GM19043 (cell line): ENCODE measurements at regions not wholly inside any gene's neighbourhood (a gene's known extent, or its start where the extent isn't known, plus 50 kb on each side); places are given as distances from the start of the nearest gene placed in this dataset.
"Not testable (repeated sequence)": the region's sequence is repeated elsewhere in the genome, so short reads cannot be mapped to it uniquely, and the experiment has no call there.

Experiments used
- ATAC-seq: cut with Tn5 transposase; IDR thresholded peaks from one replicate; pipeline ENCODE4 v1.9.1; 2021; ENCODE audit warnings: low read depth; ENCODE audit not compliant: unreplicated experiment

GRCh38 chr1:189185097-189185496 is 1292.6 kb downstream of the BRINP3 start:
- no peak for ATAC-seq

DNA sequence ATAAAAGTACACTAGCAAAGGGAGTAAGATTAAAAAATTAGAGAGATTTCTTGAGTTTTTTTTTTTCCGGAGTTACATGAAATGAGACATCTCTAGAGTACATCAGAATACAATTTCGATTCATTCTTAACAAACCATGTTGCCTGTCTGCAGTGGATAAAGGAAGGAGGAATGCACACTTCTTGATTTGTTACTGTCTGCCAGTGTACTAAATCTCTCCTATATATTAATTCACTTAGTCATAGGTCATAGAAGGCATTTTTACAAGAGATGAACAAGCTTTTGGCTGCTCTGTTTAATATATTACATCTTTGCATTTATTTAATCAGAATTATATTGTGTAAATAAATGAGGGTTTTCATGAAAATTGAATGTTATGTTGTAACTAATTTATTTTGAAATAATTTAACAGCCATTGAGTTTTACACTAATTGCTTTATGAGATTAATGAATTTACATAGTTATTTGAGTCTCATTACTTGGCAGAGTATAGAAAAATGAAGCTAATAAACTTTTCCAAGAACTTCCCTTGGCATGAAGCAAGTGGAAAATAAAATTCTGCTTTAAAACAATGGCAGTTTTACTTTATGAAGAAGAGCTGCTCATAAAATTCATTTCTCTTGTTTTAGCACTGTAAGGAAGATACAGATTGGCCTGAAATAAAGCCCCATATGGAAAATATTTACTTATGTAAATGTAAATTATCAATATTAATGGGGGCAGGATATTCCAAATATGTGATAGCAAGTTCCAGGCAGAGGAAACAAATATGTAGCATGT is 1284.7 kb downstream of the BRINP3 start:
- ATAC-seq, result no peak

- no peak for ATAC-seq
Observed at GRCh38 chr1:189205863-189206262, 1271.8 kb downstream of the BRINP3 start.

DNA sequence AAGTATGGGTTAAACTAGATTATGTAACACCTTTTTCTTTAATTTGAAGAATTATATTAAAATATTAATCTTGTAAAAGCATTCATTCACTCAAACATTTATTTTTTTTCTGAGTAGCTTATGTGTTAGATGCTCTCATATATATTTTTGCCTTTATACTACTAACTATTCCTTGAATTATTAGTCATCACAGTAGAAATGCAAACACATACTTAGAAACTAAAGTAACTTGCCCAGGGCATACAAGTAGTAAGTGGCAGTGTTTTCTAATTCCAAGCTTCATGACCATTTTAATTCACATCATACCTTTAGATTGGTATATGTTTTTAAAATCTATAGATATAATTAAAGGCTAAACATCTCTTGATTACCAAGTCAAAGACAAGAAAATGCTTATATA is 1271.0 kb downstream of the BRINP3 start:
- ATAC-seq, result no peak

DNA sequence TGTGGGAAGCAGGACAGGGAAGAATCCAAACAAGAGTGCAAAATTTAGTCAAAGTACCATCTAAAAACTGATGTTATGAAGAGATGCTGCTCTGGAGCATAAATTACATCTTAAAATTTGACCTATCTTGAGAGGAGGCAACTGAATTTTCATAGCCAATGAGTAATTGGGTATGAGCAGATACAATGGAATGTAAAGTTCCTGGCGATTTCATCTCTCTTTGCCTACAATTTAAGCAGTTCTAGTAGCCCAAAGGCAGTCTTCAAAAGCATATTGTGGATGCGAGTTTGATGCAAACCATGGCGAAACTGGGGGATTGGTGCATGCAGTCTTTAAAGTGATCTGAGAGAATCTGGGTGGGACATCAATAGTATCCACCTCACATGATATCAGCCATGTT is 1265.9 kb downstream of the BRINP3 start:
- no peak for ATAC-seq

DNA sequence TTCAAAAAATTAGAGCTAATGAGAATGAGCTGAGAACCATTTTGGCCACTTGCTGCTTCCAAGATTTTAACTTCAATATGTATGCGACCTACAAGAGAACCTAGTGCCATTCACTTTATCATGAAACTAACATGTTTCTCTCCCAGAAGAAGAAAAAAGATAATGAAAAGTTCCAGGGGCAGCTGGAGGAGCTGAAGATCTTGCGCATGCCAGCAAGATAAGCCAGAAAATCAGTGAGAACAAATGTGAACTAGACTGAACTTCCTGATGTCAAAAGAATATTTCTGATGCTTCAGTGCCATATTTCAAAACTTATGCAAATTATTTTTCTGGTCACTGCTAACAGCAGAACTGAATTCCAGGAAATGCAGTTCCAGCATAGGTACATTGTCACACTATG is 1265.1 kb downstream of the BRINP3 start:
- no peak for ATAC-seq

DNA sequence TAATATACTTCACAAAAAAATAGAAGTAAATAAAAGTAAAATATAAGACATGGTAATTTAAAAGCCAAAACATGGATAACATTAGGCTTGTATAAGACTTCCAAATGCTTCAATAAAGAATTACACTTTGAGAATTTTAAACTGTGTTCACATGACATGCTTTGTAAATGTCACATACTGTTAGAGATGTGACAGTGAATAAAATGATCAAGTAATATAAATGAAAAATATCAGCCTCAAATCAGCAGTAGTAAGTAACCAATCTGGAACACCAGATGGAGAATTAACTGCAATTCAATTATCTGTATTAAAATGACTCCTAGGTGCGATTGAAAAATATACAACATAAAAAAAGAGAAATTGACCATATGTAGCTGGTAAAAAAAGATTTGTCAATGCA is 1260.8 kb downstream of the BRINP3 start:
- no peak for ATAC-seq

DNA sequence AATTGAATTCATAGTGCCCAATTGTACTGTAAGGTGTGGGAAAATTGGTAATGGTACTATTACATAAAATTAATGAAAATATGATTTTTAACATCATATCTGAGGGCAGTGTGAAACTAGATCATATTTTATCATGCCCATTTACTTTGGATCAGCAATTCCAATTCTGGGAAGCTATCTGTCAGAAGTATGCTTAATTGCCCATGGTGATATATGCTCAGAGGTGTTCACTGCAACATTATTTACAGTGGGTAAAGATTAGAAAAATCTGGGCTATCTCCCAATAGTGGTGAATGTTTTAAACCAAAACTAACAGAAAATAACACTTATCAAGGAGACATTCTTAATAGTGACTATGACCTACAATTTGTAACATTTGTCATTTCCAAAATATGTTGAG is 1260.0 kb downstream of the BRINP3 start:
- ATAC-seq, result no peak

DNA sequence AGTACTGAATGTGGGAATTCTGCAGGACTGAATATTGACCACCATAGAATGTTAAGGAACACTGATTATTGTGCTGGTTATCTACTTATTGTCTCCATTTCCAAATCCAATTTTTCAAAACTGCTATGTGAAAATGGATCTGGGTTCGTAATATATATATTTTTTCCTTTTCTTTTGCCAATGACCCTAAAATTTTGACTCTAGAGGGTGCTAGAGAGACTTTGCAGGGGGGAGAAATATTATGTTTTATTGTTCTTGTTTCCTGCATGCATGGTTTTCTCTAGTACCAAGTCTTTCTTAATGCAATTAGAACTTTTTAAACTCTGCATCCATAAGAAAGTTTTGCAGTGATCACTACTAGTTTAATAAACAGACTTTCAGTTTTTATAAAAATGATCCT is 1256.9 kb downstream of the BRINP3 start:
- ATAC-seq, result no peak

DNA sequence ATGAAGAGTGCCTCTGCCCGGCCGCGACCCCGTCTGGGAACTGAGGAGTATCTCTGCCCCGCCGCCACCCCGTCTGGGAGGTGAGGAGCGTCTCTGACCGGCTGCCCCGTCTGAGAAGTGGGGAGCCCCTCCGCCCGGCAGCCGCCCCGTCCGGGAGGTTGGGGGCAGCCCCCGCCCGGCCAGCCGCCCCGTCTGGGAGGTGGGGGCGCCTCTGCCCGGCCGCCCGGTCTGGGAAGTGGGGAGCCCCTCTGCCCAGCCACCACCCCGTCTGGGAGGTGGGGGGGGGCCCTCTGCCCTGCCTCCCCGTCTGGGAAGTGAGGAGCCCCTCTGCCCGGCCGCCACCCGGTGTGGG is 1251.9 kb downstream of the BRINP3 start:
- ATAC-seq, result not testable (repeated sequence)

DNA sequence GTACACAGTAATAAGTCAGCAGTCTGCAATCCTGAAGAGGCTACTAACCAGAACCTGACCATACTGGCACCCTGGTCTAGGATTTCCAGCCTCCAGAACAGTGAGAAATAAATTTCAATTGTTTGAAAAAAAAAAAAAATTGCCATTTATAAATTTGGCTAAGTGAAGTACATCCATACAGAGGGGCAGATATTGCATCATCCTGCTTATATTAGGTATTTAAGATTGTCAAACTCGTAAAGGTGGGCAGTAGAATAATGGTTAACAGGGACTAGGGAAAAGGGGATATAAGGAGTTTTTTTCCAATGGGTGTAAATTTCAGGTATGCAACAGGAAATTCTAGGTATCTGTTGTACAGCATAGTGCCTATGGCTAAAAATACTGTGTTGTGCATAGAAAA is 1250.9 kb downstream of the BRINP3 start:
- no peak for ATAC-seq

- ATAC-seq, result no peak
Observed at GRCh38 chr1:189237008-189237407, 1240.7 kb downstream of the BRINP3 start.

GRCh38 chr1:189253601-189254350 is 1223.9 kb downstream of the BRINP3 start:
- no peak for ATAC-seq

DNA sequence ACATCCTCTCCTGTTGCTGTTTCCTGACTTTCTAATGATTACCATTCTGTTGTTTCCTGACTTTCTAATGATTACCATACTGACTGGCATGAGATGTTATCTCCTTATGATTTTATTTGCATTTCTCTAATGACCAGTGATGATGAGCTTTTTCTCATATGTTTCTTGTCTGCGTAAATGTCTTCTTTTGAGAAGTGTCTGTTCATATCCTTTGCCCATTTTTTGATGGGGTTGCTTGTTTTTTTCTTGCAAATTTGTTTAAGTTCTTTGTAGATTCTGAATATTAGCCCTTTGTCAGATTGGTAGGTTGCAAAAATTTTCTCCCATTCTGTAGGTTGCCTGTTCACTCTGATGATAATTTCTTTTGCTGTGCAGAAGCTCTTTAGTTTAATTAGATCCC is 1216.5 kb downstream of the BRINP3 start:
- not testable (repeated sequence) for ATAC-seq

- ATAC-seq, result no peak
Observed at GRCh38 chr1:189269011-189269410, 1208.7 kb downstream of the BRINP3 start.

GRCh38 chr1:189274267-189274666 is 1203.4 kb downstream of the BRINP3 start:
- ATAC-seq, result no peak

- no peak for ATAC-seq
Observed at GRCh38 chr1:189275796-189276195, 1201.9 kb downstream of the BRINP3 start.

DNA sequence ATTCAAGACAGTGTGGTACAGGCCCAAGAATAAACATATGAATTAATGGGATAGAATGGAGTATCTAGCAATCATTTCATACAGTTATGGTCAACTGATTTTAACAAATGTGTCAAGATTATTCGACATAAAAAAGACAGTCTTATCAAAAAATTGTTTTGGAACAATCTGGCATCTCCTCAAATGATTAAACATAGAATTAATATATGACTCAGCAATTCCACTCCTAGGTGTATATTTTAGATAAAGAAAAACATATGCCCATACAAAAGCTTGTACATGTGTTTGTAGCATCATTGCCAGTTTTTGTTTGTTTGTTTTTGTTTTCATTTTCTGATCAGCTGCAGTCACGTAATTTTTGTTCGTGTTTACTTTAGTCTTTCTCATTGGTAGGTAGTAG is 1188.3 kb downstream of the BRINP3 start:
- no peak for ATAC-seq

GRCh38 chr1:189301235-189301634 is 1176.4 kb downstream of the BRINP3 start:
- ATAC-seq, result no peak

GRCh38 chr1:189305279-189305678 is 1172.4 kb downstream of the BRINP3 start:
- no peak for ATAC-seq

GRCh38 chr1:189311915-189312314 is 1165.7 kb downstream of the BRINP3 start:
- no peak for ATAC-seq

- ATAC-seq, result no peak
Observed at GRCh38 chr1:189312499-189312898, 1165.2 kb downstream of the BRINP3 start.
